Inferior parietal cortex (tissue), 1 donor: ENCODE measurements at regions not wholly inside any gene's neighbourhood (a gene's known extent, or its start where the extent isn't known, plus 50 kb on each side); places are given as distances from the start of the nearest gene placed in this dataset.

Experiments
- DNase-seq: peaks from one replicate; pipeline ENCODE4 v3.0.0-alpha.2; 2016; ENCODE audit errors: extremely low spot score

- DNase-seq = no peak
Measured at GRCh38 chr11:15378941-15379340, 264.2 kb downstream of the INSC start.

DNA sequence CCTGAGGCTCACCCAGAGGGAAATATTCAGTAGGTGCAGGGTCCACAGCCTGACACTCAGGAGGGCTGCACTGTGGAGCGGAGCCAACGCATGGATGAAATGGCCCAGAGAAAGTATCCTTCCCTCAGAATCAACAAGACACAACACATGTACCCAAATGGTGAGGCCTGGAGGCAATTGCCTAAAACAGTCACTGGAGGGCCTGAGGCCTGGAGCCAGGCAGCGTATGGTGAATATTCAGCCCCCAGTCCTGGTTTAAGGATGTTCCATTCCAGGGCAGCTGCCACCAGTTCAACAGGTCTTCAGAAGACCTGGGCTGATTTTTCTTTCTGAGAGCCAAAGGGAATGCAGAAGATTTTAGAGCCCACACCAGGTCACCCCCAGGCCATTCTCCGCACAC, 264.8 kb downstream of the INSC start:
- DNase-seq = no peak

DNA sequence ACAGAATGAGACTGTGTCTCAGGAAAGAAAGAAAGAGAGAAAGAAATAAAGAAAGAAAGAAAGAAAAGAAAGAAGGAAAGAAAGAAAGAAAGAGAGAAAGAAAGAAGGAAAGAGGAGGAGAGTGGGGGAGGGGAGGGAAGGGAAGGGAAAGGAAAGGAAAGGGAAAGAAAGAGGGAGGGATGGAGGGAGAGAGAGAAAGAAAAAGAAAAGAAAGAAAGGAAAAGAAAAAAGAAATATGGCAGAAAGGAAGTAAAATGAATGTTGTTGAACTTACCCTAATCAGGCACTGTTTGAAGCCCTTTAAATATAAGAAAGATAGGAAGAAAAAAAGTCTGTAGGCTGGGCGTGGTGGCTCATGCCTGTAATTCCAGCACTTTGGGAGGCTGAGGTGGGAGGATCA, 276.1 kb downstream of the INSC start:
- DNase-seq = no peak

GRCh38 chr11:15396778-15397177, 282.1 kb downstream of the INSC start:
- DNase-seq = no peak

GRCh38 chr11:15406851-15407351, 292.2 kb downstream of the INSC start:
- DNase-seq = no peak

DNA sequence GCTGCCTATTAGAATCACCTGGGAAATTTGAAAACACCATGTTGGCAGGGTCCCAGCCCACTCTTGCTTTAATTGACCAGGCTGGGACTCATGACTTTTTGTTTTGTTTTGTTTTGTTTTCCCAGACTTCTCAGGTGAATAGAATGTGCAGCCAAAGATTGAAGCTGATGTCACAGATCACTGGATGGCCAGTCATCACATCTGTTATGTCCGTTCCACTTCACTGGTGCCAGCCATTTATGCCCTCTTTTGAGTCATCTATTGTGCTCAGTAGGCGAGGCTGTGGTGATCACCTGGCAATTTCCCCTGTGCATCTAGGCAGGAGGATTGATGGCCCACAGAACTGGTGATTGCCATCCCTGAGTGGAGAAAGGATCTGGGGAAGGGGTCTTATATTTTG, 297.3 kb downstream of the INSC start:
- DNase-seq = no peak

DNA sequence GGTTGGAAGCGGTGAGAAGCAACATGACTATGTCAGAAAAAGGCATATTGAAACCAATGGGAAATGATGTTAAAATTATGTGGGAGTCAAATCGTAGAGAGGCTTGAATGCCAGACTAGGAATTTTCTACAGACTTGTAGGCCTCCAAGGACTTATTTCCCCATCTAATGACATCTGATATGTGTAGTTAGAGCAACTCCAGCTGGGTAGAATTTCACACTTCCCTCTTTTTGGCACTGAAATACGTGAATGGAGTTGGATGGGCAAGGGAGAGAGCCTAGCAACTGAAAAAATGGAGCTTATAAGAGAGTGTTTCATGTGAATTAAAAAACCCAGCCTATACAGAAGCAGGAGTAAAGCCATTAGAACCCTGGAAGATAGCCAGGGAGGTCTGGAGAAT, 304.2 kb downstream of the INSC start:
- DNase-seq = peak; percentile 7

DNA sequence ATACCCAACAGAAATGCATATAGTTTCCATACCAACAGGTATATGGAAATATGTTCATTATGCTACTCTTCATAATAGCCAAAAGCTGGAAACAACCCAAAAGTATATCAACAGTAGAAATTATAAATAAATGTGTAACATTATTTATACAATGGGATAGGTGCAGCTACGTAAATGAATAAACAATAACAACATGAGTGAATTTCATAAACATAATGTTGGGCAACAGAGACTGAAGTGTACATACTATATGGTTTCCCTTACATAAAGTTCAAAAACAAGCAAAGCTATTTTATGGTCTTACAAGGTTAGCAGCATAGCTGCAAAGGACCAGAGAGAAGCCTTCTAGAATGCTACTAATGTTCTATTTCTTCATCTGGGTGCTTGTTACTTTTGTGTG, 305.0 kb downstream of the INSC start:
- no peak for DNase-seq

- no peak for DNase-seq
Measured at GRCh38 chr11:15430381-15430780, 315.7 kb downstream of the INSC start.

DNA sequence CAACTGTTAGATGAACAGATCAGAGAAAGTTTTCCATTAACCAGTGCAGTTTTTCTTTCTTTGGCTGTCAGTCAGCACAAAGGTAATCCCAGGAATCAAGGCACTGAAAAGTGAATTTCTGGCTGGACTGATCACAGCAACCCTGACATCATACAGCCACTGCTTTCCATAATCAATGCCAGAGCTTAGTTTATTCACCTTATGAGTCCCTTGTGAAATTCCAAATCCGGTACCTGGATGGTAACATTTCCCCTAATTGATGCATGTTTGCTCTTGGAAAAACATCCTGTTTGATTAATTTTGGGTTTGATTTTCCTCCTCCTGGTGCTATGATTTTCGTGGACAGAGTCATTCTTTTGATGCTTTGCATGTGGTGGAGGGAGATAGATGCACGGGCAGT, 319.8 kb downstream of the INSC start:
- no peak for DNase-seq

- DNase-seq = no peak
Measured at GRCh38 chr11:15446315-15446714, 331.6 kb downstream of the INSC start.

- DNase-seq = no peak
Measured at GRCh38 chr11:15446929-15447328, 332.2 kb downstream of the INSC start.

GRCh38 chr11:15451713-15452112, 337.0 kb downstream of the INSC start:
- no peak for DNase-seq

GRCh38 chr11:15453211-15453765, 338.6 kb downstream of the INSC start:
- DNase-seq = no peak

DNA sequence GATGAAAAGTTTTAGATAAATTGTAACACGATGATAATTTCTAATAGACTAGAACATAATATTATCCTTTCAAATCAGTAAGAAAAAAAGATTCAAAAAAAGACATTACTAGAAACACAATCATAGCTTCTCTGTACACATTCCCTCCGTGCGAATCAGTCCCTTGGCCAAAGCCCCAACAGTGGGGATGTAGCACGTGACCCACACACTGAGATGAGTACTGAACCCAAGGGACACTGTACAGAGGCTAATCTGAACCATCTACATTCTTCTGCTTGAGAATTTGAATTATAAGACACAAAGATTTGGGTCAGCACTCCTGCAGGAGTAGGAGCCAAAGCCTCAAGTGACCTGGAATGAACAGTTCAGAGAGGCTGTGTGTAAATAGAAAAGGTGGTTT, 353.7 kb downstream of the INSC start:
- no peak for DNase-seq

DNA sequence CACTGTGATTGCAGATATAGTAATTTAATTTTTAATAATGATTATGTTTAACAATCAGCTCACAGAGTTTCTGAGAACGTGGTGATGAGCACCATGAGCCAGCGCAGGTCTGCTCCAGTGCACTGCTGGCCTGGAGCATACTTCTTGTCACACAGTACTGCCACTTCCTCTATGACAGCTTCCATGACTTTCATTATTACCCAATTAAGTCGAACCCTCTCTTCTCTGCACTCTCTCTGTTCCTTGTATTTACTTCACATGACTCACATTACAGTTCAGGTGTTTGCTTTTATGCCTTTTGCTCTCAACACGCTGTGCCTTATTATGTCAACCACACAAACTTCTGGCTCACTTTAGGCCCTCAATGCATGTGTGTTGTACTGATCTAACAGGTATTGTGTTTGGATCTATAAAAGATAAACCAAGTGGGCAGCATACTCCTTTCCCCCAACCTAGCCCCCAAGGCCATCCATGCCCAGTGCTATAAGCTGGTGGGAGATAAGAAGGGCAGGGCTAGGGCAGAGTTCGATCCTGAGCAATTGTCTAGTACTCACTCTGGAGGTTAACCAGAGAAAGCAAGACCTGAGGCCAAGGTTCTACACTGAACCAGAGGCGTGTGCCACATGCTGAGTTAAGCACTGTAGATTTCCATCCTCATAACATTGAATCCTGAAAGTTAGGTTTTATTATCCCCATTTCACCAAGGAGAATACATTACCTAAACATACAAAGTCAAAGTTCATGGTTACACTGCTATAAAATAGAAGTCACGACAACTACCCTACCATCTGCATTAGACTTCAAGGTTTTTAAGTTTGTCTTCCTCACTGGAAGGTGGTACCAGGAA, 356.5 kb downstream of the INSC start:
- DNase-seq = no peak

DNA sequence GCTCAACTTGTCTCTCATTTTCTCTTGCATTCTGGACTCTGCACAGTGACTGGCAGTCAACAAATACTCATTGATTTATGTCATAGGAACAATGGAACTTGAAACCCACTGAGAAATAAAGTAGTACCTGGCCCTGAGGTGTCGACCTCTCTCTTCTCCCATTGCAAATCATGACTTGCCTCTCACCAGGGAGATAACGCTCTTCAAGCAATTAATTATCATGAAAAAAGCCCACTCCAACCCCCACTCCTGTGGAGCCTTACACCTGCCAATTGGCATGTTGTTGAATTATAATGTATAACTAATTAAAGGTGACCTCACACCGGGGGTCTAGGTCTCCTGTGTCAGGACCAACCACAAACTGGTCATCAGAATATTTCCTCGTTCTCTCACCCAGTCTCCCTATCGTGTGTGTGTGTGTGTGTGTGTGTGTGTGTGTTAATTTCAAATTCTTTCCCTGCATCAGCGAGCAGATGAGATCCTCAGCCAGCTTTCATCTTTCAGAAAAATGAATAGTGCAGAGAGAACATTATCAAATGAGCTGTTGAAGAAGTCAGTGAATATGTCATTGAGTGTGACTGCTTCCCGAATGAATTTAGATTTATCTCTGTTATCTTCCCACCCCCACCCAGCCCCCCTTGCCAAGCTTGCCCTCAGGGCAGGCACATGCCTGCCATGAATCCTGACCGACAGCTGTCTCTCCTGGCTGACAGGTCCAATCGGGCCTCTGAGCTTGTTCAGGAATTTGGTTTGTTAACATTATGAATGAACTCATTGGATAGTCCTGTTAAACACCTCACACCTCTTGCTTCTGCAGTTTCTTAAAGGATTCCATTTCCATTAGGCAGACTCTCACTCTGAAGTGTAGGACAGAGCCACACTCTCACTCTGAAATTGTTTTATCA, 357.4 kb downstream of the INSC start:
- DNase-seq = no peak

- DNase-seq = no peak
Measured at GRCh38 chr11:15473954-15474837, 359.5 kb downstream of the INSC start.

DNA sequence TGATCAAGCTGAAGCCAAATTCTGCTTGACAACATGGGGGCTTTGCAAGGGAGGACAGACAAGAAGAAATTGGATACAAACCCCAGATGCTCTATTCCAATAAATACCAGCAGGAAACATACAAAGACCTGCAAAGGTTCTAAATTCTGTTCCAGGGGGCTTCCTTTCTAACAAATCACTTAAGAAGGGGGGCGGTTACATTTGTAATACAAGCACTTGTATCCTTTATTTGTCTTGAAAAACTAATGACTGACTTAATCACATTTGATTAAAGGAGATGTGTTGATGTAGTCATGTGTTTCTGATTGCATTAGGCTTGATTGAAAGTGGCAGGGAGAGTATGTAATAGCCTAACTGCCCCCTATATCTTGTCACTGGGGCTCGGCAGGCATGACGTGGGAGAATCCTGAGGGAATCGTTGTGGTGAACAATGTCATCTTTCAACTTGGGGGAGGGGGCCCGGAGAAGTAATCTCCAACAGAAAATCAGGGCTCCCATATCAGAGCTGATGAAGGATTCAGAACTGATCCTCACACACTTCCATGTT, 361.7 kb downstream of the INSC start:
- no peak for DNase-seq

DNA sequence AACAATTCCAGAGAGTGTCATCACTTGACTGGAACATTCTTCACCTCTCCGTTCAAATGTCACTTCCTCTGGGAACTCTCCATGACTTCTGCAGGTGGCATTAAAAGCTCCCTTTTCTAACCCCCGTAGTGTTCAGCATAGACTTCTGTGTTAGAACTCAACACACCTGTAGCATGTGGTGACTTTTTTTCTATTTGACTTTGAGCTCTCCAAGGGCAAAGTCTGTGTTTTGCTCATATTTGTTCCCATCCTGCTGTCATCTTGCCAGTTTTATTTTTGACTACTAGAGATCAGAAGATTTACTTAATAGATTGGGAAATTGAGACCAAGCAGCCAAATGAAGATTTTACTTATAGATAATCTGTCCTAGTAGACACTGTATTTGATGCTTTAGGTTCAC, 367.1 kb downstream of the INSC start:
- DNase-seq = no peak

DNA sequence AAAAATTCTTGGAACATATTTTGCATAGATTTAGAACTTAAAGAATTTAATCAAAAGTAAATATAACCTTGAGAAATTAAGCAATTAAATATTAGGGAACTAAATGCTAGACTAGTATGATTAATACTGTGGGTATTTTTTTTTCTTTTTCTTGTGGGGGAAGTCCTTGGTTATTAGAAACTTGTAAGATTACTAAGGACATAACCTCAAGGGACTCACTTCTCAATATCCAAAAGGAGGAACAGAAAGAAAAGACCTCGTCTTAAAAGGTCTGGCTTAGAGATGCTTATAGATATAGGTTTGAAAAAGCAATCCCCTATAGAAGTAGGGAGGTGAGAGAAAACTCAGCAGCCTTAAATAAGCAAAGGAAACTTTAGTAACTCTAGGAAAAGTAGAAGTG, 368.5 kb downstream of the INSC start:
- no peak for DNase-seq
